Colonic mucosa (tissue), 4 donors: ENCODE measurements at regions not wholly inside any gene's neighbourhood (a gene's known extent, or its start where the extent isn't known, plus 50 kb on each side); places are given as distances from the start of the nearest gene placed in this dataset.

ENCODE experiments used
- DNase-seq: peaks from one replicate; pipeline ENCODE4 v3.0.0-alpha.2; 2020
- H3K27ac ChIP-seq: fragments of 200-600 bp; one replicate; pipeline ENCODE4 v1.8.0; 2021
- H3K27me3 ChIP-seq: fragments of 200-600 bp; one replicate; pipeline ENCODE4 v1.8.0; 2021
- H3K36me3 ChIP-seq: fragments of 200-600 bp; one replicate; pipeline ENCODE4 v1.8.0; 2021
- H3K4me1 ChIP-seq: fragments of 200-600 bp; one replicate; pipeline ENCODE4 v1.8.0; 2021; ENCODE audit warnings: mild to moderate bottlenecking
- H3K4me3 ChIP-seq: fragments of 200-600 bp; one replicate; pipeline ENCODE4 v1.8.0; 2021
- H3K9ac ChIP-seq, 2 donors: one replicate each; pipeline ENCODE4 v1.7.0; 2013; ENCODE audit warnings: control low read depth in 2 of 2, low read depth in 2 of 2, low read length in 2 of 2
- H3K9me3 ChIP-seq: fragments of 200-600 bp; one replicate; pipeline ENCODE4 v1.8.0; 2021
- intact Hi-C: fragments of 100-400 bp; cut with DNase I; formaldehyde crosslinking; loops from one replicate; pipeline ENCODE4 v1.14.1; 2022
- TF ChIP-seq, protein P1 (sequence below): fragments of 200-600 bp; IDR thresholded peaks from one replicate; pipeline ENCODE4 v1.8.0; 2022; ENCODE audit warnings: antibody characterized with exemption, mild to moderate bottlenecking
- donor health status: healthy.
- donor health status: DM: no; HTN: no; CAD: no.
- donor health status: DM: no; HTN: no; CAD: no.

GRCh38 chr10:111784946-111785465, 398.6 kb downstream of the GPAM start:
- no peaks in the 10 kb centered on the region for H3K27me3 ChIP-seq
- H3K9me3 ChIP-seq = no peaks in the 10 kb centered on the region
- H3K9ac ChIP-seq = no peak overlapping the region
- intact Hi-C loops = no loop called here
- H3K36me3 ChIP-seq = no peaks in the 10 kb centered on the region
- TF ChIP-seq, protein P1, sequence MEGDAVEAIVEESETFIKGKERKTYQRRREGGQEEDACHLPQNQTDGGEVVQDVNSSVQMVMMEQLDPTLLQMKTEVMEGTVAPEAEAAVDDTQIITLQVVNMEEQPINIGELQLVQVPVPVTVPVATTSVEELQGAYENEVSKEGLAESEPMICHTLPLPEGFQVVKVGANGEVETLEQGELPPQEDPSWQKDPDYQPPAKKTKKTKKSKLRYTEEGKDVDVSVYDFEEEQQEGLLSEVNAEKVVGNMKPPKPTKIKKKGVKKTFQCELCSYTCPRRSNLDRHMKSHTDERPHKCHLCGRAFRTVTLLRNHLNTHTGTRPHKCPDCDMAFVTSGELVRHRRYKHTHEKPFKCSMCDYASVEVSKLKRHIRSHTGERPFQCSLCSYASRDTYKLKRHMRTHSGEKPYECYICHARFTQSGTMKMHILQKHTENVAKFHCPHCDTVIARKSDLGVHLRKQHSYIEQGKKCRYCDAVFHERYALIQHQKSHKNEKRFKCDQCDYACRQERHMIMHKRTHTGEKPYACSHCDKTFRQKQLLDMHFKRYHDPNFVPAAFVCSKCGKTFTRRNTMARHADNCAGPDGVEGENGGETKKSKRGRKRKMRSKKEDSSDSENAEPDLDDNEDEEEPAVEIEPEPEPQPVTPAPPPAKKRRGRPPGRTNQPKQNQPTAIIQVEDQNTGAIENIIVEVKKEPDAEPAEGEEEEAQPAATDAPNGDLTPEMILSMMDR = no peak
- H3K4me3 ChIP-seq = no peak overlapping the region
- H3K27ac ChIP-seq = no peak overlapping the region
- H3K4me1 ChIP-seq = no peaks in the 10 kb centered on the region
- DNase-seq = no peak

DNA sequence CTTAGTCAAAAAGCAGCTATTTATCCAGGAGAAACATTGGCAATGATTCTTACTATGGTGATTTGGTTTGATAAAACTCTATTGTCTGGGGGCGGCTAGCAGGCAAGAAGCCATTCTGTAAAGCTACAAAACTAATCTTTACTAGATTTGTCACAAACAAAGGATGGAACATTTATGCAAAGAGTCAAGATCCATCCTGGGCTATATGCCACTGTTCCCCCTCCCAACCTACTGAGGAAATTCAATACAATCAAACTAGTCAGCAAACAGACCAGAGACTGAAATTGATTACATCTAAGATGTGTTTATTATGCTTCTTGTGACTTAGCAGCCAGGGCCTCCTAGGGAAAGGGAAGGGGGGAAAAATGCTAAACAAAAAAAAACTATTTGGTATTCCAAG, 397.6 kb downstream of the GPAM start:
- no peaks in the 10 kb centered on the region for H3K36me3 ChIP-seq
- no peaks in the 10 kb centered on the region for H3K4me1 ChIP-seq
- TF ChIP-seq, protein P1 = no peak
- H3K27me3 ChIP-seq = no peaks in the 10 kb centered on the region
- intact Hi-C loops = no loop called here
- H3K27ac ChIP-seq = no peak overlapping the region
- no peak overlapping the region for H3K9ac ChIP-seq
- no peaks in the 10 kb centered on the region for H3K9me3 ChIP-seq
- no peak for DNase-seq
- no peak overlapping the region for H3K4me3 ChIP-seq

GRCh38 chr10:111789821-111790220, 393.7 kb downstream of the GPAM start:
- intact Hi-C loops = no loop called here

GRCh38 chr10:111801841-111802240, 381.7 kb downstream of the GPAM start:
- H3K27me3 ChIP-seq = no peaks in the 10 kb centered on the region
- no peak overlapping the region for H3K9ac ChIP-seq
- no peaks in the 10 kb centered on the region for H3K4me1 ChIP-seq
- H3K4me3 ChIP-seq = no peak overlapping the region
- DNase-seq = no peak
- H3K36me3 ChIP-seq = no peaks in the 10 kb centered on the region
- TF ChIP-seq, protein P1 = no peak
- H3K9me3 ChIP-seq = no peaks in the 10 kb centered on the region
- intact Hi-C loops = no loop called here
- H3K27ac ChIP-seq = no peak overlapping the region

More at GRCh38 chr10:111789821-111790220, 393.7 kb downstream of the GPAM start:
- Histone ChIP-seq H3K4me3 (no peak overlapping the region), H3K9ac (no peak overlapping the region), H3K27ac (no peak overlapping the region), H3K9me3 (no peaks in the 10 kb centered on the region), H3K36me3 (no peaks in the 10 kb centered on the region), H3K27me3 (no peaks in the 10 kb centered on the region), H3K4me1 (no peaks in the 10 kb centered on the region)
- DNase-seq = no peak
- TF ChIP-seq, protein P1 = no peak

DNA sequence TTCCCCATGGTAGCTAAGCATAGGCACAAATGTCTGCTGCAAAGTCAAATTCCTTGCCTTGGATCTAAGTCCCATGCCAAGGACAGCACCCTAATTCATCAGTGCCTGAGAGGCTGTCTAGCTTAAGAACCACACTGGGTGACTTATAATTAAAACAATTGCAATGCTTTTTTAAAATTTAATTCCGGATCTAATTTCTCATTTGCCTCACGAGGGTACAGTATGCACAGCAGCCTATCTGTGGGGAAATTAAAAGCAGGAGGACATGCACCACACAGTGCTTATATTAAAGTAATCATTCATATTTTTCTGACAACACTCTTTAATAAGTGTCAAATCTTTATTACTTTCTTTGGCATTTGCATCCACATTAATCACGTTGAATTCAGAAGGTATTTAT, 378.8 kb downstream of the GPAM start:
- no peaks in the 10 kb centered on the region for H3K9me3 ChIP-seq
- no peak for DNase-seq
- intact Hi-C loops = no loop called here
- H3K9ac ChIP-seq = no peak overlapping the region
- H3K4me3 ChIP-seq = no peak overlapping the region
- no peaks in the 10 kb centered on the region for H3K4me1 ChIP-seq
- no peaks in the 10 kb centered on the region for H3K36me3 ChIP-seq
- TF ChIP-seq, protein P1 = no peak
- no peaks in the 10 kb centered on the region for H3K27me3 ChIP-seq
- no peak overlapping the region for H3K27ac ChIP-seq
